ENCODE measurements at regions not wholly inside any gene's neighbourhood (a gene's known extent, or its start where the extent isn't known, plus 50 kb on each side); places are given as distances from the start of the nearest gene placed in this dataset.
"Not testable (repeated sequence)": the region's sequence is repeated elsewhere in the genome, so short reads cannot be mapped to it uniquely, and the experiment has no call there.

DNA sequence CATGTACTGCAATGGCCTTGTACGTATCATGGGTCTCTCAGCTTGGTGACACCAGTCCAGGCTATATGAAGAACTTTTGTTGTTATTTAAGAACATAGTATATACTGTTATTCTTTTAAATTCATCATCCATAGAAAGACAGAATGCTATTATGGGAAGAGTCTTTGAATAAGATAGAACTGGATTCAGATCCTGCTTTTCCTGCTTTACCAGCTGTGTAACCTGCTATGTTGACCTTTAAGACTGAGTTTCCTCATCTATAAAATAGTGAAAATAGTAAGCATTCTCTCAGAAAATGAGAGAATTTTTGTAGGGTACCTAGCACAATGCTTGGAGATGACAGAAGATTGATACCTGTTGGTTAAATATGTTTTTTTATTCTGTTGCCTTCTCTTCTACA is 204.1 kb upstream of the TBL1XR1 start:
- TF ChIP-seq, protein P1, sequence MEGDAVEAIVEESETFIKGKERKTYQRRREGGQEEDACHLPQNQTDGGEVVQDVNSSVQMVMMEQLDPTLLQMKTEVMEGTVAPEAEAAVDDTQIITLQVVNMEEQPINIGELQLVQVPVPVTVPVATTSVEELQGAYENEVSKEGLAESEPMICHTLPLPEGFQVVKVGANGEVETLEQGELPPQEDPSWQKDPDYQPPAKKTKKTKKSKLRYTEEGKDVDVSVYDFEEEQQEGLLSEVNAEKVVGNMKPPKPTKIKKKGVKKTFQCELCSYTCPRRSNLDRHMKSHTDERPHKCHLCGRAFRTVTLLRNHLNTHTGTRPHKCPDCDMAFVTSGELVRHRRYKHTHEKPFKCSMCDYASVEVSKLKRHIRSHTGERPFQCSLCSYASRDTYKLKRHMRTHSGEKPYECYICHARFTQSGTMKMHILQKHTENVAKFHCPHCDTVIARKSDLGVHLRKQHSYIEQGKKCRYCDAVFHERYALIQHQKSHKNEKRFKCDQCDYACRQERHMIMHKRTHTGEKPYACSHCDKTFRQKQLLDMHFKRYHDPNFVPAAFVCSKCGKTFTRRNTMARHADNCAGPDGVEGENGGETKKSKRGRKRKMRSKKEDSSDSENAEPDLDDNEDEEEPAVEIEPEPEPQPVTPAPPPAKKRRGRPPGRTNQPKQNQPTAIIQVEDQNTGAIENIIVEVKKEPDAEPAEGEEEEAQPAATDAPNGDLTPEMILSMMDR (IDR thresholded peaks at IDR 0.05; ENCODE audit: low read depth, low read length, missing control alignments), result no peak
- DNase-seq (ENCODE audit: extremely low read depth, low read depth), result no peak
- H3K4me3 ChIP-seq (replicated peaks; ENCODE audit: low read depth, low read length), result no peak overlapping the region

GRCh38 chr3:177402533-177402932 is 205.3 kb upstream of the TBL1XR1 start:
- TF ChIP-seq, protein P1 (IDR thresholded peaks at IDR 0.05; ENCODE audit: low read depth, low read length, missing control alignments), result no peak
- no peak for DNase-seq (ENCODE audit: extremely low read depth, low read depth)
- no peak overlapping the region for H3K4me3 ChIP-seq (replicated peaks; ENCODE audit: low read depth, low read length)

DNA sequence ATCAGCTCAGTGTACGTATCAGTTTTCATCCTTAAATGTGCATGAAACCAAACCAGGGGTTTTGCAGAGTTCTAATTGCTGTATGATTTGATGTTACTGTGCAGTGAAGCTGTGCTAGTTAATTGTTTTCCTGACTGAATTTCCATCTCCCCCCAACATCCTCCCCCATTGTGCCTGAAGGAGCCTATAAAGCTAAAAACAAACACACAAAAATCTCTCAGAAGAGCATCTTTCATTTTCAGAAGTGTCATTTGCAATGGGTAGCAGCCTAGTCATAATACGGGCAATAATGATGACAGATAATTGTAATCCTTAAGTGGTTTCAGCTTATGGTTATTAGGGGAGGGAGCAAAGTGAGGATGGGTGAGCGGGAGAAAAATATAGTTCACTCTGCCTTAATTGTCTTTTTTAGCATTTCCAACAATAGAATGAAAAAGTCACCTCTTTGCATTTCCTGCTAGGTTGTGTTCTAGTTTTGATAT is 207.9 kb upstream of the TBL1XR1 start:
- no peak overlapping the region for H3K4me3 ChIP-seq (replicated peaks; ENCODE audit: low read depth, low read length)
- TF ChIP-seq, protein P1 (IDR thresholded peaks at IDR 0.05; ENCODE audit: low read depth, low read length, missing control alignments), result no peak
- no peak for DNase-seq (ENCODE audit: extremely low read depth, low read depth)

DNA sequence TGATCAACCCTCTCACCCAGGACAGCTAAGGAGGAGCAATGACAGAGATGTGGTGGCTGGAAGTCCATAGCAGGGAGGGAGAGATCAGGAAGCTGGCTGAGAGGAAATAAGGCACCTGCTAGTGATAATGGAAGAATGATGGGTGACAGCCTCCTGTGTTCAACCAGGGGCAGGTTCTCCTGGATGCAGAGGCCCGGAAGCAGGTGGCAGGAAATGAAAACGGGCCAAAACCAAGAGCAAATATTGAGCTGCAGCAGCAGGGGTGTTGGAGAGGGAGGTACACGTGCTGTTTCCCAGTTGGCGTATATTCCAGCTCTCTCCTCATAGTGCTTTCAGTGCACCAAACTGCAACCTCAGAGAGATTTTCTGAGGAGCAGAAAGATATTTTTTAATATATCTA is 213.4 kb upstream of the TBL1XR1 start:
- H3K4me3 ChIP-seq (replicated peaks; ENCODE audit: low read depth, low read length), result no peak overlapping the region
- TF ChIP-seq, protein P1 (IDR thresholded peaks at IDR 0.05; ENCODE audit: low read depth, low read length, missing control alignments), result no peak
- no peak for DNase-seq (ENCODE audit: extremely low read depth, low read depth)

- TF ChIP-seq, protein P1 (IDR thresholded peaks at IDR 0.05; ENCODE audit: low read depth, low read length, missing control alignments), result no peak
- no peak for DNase-seq (ENCODE audit: extremely low read depth, low read depth)
- no peak overlapping the region for H3K4me3 ChIP-seq (replicated peaks; ENCODE audit: low read depth, low read length)
Observed at GRCh38 chr3:177411201-177411600, 213.9 kb upstream of the TBL1XR1 start.

DNA sequence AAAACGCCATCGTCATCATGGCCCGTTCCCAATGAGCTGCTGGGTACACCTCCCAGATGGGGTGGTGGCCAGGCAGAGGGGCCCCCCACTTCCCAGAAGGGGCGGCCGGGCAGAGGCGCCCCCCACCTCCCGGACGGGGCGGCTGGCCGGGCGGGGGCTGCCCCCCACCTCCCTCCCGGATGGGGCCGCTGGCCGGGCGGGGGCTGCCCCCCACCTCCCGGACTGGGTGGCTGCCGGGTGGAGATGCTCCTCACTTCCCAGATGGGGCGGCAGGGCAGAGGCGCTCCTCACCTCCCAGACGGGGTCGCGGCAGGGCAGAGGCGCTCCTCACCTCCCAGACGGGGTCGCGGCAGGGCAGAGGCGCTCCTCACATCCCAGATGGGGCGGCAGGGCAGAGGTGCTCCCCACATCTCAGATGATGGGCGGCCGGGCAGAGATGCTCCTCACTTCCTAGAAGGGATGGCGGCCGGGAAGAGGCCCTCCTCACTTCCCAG is 215.4 kb upstream of the TBL1XR1 start:
- DNase-seq (ENCODE audit: extremely low read depth, low read depth); H3K4me3 ChIP-seq (replicated peaks; ENCODE audit: low read depth, low read length): not testable (repeated sequence)

DNA sequence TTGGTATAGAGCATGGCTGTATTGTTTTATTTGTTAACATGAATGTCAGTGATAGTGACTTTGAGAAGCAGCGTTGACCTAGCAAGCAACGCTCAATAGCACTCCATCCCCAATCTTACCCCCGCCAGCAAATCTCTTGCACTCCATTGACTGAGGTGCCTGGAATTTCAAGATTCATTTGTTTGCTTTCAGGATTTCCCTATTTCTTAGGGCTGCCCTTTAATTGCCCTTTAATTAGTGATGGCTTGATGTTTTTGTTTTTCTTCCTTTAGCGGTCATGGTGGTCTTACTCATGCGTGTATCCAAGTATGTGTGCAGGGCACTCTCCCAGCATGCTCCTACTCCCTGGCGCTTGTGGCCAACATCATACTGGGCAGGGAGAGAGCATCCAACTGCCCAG is 216.8 kb upstream of the TBL1XR1 start:
- DNase-seq (ENCODE audit: extremely low read depth, low read depth), result no peak
- no peak overlapping the region for H3K4me3 ChIP-seq (replicated peaks; ENCODE audit: low read depth, low read length)
- TF ChIP-seq, protein P1 (IDR thresholded peaks at IDR 0.05; ENCODE audit: low read depth, low read length, missing control alignments), result no peak

All from HFF-Myc (cell line).